Adipose tissue (tissue), 3 donors: ENCODE measurements at regions not wholly inside any gene's neighbourhood (a gene's known extent, or its start where the extent isn't known, plus 50 kb on each side); places are given as distances from the start of the nearest gene placed in this dataset.

Experiments used
- H3K27ac ChIP-seq: one replicate; pipeline ENCODE4 v1.5.1; 2013; ENCODE audit warnings: low read depth, low read length
- WGBS, 3 donors: extraction: QIAGEN DNeasy Blood & Tissue Kit; methylation state at CpG; one replicate each; pipeline ENCODE4 v1.1.7; 2013; 5-methylcytosine and 5-hydroxymethylcytosine counted together
- donor health status: healthy with polysubstance abuse.
- donor health status: Bipolar disorder and iron deficiency.
- donor health status: healthy.

DNA sequence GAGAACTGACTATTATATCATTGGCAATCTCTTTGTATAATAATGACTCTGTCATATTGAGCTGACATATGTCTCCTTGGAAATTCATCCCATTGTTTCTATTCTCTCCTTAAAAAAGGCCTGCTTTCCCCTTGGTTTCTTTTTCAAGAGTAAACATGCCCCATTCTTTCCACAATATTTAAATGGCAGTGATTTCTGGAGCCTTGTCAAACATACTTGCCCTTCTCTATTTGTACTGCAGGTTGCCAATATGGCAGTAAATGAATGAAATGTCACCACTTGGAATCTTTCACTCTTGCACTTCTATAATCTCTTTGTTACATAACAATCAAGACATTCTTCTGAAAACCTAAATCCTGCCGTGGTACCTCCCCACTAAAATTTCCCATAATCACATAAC, 1265.1 kb upstream of the CDH8 start:
- WGBS, 3 donors = 52 to 77% (median 61%) methylated on average over 1 of the region's 1 CpG
- no peak overlapping the region for H3K27ac ChIP-seq

DNA sequence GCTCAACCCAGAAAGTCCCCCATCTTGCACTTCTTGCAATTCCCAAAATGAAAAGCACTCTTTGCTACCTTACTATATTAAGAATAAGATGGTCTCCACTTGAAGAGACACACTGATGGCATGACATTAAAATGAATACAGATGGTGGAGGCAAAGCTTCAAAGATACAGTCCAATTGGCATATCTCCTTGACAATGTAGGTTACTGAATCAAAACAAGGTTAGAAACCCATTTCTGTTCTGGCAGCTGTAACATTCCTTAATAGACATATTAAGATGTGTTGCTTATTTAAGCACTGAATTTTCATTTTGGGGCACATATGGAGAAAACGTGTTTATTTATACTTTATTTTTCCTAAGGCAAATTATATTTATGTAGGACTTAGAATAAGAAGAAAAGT, 1262.8 kb upstream of the CDH8 start:
- H3K27ac ChIP-seq = no peak overlapping the region
- WGBS, 3 donors = 74 to 85% (median 75%) methylated on average over 1 of the region's 1 CpG

DNA sequence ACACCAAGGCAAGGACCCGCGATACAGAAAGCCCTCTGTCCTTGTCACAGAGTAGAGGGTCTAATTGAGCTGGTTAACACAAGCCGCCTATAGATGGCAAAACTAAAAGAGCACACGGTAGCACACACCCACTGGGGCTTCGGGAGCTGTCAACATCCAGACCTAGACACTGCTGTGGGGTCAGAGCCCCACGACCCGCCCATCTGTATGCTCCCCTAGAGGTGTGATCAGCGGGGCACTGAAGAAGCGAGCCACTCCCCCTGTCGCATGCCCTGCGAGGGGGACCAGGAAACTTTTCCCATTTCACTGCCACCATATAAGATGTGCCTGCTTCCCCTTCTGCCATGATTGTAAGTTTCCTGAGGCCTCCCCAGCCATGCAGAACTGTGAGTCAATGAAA, 1255.8 kb upstream of the CDH8 start:
- 89 to 92% (median 90%) methylated on average over 11 of the region's 11 CpGs for WGBS, 3 donors
- H3K27ac ChIP-seq = no peak overlapping the region

DNA sequence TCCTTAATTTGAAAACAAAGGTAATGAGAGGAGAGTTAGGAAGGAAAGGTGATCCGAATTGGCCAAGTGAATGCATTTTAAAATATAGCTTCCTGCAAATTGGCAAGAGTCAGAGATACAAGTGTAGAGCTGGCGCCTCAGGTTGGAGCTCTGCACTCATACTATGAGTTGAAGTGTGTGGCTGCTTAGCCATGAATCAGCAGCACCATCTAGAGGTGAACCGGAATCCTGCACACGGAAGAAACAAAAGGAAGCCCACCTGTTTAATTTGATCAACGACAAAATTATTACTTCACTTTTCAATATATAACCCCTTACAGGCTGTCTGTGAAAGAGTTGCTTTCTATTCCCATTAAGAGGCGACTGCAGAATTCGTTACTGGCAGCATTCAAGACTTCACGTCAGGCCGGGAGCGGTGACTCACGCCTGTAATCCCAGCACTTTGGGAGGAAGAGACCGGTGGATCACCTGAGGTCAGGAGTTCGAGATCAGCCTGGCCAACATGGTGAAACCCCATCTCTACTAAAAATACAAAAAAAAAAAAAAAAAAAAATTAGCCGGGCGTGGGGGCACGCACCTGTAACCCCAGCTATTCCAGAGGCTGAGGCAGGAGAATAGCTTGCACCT, 1253.7 kb upstream of the CDH8 start:
- no peak overlapping the region for H3K27ac ChIP-seq
- 34 to 50% (median 42%) methylated on average over 15 to 16 of the region's 16 CpGs for WGBS, 3 donors

DNA sequence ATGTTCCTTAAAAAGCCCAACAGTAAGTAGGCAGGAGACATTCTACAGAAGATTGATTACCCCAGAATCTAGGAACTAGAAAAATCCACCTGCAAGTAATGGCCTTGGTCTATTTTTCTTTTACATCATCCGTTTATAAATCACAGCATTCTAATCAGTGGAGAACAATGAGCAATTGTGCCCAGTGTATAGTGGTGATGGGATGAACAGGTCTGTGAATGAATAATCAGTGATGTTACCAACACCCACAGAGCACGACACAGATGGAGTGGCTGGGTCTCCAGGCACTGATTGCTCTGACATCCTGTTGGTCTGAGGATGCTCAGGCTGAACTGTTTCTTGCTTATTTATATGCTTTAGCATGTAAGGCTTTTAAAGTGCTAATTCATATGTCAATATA, 1251.2 kb upstream of the CDH8 start:
- H3K27ac ChIP-seq = no peak overlapping the region
- WGBS, 3 donors = 45 to 57% (median 56%) methylated on average over 2 of the region's 2 CpGs

DNA sequence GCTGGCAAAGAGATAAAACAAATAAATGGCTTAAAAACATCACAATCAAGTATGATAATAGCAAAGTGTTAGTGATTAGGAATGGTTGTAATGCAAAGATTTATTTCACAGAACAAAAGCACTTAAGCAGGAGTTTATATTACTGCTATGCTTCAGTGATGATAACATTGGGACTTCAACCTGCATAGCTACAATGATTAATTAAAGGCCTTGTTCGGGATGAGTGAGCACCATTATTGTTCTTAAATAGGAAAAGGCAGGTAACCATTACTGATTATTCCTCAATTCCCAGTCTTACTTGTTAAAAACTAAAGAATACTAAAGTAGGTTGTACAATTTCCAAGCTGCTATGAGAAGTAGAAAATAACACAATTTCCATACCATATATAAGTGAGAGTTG, 1247.5 kb upstream of the CDH8 start:
- WGBS, 3 donors = 51 to 55% (median 53%) methylated on average over 1 of the region's 1 CpG
- no peak overlapping the region for H3K27ac ChIP-seq

DNA sequence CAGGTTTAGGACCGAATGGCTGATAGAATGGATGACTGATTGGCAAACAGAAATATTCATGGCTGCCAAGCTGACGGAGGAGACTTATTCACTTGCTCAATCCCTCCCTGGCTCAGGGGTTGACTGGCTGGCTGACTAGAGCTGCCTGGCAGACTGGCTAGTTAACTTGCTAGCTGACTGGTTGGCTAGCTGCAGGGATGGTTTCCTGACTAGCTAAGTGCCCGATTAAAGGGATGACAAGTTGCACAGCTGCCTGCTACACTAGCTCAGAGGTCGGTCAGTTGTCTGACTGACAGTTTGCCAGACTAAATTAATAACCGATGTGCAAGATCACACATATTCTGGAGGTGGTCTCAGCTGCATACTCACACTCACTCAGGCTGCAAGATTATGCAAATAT, 1208.4 kb upstream of the CDH8 start:
- WGBS, 3 donors = 49 to 77% (median 70%) methylated on average over 5 of the region's 5 CpGs
- no peak overlapping the region for H3K27ac ChIP-seq

DNA sequence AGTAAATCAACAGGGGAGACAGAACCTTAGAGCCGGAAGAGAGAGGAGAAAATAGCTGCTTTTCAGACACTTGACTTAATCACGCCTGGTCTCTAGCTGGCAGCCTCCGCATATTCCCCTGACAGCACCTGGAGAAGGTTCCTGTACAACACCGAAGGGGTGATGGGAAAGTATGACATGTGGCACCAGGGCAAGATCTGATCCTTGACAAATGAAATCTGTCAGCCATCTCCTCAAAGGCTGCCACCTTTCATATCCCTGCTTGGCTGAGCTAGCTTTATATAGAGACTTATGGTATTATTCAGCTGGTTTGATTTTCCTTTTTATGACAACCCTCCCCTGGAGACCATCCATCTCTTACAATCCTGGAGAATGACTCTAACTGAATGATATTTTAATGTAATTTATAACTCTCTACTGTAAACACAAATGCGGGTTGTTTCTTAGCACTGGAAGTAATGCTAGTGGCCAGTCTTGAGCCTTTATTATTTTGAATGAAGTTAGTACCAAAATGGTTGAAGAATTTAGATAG, 1205.3 kb upstream of the CDH8 start:
- 70 to 71% (median 70%) methylated on average over 5 of the region's 5 CpGs for WGBS, 3 donors
- H3K27ac ChIP-seq = no peak overlapping the region

DNA sequence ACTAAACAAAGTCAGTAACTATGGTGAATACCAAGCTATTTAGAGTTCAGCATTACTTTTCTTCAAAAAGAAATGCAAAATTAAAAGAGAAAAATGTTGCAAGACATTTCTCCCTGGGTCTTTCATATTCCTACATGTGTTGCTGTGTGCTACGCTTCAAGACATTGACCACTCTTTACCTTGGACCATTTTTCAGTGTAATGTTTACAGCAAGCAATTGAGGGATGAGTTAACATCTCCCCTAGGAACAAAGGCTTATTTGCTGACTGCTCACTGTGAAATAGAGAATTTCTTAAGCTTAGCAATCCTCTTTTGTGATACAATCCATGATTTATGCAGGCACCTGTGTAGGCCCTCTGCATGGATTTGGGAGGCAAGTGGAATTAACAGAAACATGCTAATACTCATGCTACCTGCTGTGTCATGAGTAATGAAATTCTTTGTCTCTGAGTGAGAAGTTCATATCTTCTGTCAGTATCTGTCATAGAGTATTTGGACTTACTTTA, 1202.9 kb upstream of the CDH8 start:
- H3K27ac ChIP-seq = no peak overlapping the region
- WGBS, 3 donors = 79 to 97% (median 85%) methylated on average over 1 of the region's 1 CpG

DNA sequence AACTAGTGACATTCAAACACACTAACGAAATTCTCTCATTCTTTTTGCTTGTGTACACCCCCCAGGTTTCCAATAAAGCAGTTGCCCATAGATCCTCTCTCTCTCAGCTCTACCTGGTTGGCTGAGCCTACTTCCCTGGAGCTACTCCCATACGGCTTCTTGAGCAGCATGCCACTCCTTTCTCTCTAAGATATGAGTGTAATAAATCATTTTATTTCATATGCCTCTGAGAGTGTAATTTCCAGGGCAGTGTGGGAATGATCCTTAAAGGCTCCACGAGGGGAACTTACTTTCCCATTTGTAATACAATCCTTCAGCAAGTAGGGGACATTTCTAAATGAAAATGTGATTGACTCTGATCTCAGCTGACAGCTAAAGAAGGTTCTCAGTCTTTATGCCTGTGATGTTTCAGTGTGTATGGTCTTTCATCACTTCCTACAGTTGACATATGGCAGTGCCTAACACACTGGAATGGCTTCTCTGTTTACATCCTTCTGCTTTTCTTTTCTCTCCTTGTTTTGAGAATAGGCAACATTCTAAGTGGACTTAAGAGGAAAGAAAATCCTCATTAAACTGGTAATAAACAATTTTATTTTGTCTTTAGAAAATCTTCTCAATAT, 1194.3 kb upstream of the CDH8 start:
- 34 to 42% (median 41%) methylated on average over 3 of the region's 3 CpGs for WGBS, 3 donors

DNA sequence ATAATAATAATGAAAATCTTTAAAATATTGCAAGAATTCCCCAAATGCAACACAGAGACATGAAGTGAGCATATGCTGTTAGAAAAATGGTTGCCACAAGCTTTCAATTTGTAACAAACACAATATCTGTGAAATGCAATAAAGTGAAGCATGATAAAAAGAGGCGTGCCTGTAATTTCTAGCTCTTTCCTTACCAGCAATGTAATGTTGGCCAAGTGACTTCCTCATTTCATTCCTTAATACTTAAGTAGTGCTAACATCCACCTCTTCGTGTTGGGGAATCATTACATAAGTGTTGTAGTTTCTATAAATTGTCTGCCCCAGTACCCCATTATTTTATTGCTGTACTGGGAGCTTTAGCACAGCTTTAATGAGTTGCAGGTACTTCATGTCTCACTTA, 1192.0 kb upstream of the CDH8 start:
- H3K27ac ChIP-seq = no peak overlapping the region
- 61 to 84% (median 67%) methylated on average over 2 of the region's 2 CpGs for WGBS, 3 donors

More for the DNA sequence above, 1194.3 kb upstream of the CDH8 start:
- H3K27ac ChIP-seq = no peak overlapping the region

DNA sequence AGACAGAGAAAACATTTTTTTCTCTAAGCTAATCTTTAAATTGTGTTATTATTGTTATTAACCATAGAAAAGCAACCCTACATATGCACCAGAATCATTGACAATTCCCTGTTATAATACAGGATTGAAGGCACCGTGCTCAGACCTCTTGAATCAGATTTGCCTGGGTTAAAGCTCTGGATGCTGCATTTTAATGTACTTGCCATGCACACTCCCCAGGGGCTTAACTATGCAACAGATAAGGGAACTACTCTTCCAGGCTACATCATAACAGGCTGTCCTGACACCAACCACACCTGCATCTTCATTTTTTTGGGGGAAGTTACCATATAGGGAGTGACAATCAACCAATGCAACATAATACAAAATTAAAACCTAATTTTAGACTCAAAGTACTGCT, 1187.6 kb upstream of the CDH8 start:
- H3K27ac ChIP-seq = no peak overlapping the region
- 74 to 78% (median 76%) methylated on average over 1 of the region's 1 CpG for WGBS, 3 donors

DNA sequence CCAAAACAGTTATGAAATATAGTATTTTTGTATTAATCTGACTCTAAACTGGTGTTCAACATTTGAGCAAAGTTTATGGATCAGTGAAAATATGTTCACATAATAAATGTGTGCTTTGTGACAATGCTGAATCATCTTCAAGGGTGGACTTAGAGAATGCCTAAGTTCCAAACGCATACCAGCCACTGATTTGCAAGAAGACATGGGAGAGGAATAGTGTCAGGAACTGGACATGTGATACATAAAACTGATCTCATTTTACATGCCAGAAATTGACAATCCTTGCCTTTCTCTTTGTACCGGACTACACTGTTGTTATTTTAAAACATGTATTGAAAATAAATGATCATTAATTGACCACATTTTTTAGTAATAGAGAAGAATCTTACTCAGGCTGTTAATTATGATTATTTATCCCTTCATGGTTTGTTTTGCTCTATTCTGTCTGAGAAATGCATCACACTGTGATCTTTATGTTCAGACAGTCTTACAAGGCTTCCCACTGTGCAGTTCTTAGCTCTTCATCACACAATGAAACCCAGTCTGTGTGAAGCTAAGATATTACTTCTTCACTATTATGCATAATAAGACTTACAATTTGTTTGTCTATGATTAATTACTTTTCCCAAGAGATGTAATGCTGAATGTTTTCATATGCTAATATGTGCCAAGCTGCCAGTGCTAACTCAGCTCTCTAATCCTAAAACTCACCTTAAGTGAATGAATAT, 1180.6 kb upstream of the CDH8 start:
- 65 to 73% (median 71%) methylated on average over 2 of the region's 2 CpGs for WGBS, 3 donors
- H3K27ac ChIP-seq = no peak overlapping the region

DNA sequence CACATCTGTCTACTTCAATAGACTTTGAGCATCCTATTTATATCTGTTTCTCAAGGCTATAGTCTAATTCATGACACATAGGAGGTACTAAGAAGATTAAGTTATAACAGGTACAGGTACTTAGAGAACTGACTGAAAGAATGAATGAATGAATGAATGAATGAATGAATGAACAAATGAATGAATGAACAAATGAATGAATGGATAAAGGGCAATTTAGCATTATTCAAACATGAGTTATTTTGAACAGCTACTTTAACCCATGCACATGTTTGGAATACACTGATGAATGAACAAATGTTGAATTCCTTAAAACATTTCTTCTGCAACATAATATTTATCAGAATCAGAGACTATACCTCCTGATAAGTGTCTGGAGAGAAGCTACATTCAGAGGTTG, 1165.6 kb upstream of the CDH8 start:
- no peak overlapping the region for H3K27ac ChIP-seq

DNA sequence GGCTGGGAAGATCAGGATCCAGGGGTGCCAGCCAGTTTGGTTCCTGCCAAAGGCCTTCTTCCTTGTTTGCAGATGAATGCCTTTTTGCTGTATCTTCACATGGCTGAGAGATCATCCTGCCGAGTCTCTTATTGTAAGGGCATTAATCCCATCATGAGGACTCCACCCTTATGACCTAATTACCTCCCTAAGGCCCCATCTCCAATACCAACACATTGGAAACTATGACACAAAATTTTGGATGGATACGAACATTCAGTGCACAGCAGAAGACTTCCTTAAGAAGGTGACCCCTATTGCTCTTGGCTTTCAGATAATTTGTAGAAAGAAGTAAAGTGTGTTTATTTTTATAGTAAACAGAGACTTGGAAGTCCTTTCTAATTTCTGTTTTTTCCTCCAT, 1164.7 kb upstream of the CDH8 start:
- WGBS, 3 donors = 60 to 79% (median 77%) methylated on average over 2 of the region's 2 CpGs
- H3K27ac ChIP-seq = no peak overlapping the region

DNA sequence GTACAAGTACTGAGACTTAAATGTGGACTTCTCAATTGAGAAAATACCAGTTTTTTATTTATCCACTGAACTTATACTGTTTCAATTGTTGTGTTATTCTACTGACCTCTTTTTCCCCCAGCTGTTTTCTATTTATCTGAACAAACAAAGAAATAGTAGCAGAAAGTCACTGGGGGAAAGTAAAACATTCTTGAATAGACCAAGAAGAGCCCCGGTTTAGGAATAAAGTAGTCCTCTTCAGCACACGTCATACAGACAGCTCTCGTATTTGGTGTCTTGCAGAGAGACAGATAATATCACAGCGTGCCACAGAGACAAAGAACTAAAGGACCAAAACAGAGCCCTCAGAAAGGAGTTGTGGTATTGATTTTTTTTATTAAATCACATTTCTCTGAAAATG, 1159.1 kb upstream of the CDH8 start:
- 71 to 80% (median 79%) methylated on average over 4 of the region's 4 CpGs for WGBS, 3 donors

DNA sequence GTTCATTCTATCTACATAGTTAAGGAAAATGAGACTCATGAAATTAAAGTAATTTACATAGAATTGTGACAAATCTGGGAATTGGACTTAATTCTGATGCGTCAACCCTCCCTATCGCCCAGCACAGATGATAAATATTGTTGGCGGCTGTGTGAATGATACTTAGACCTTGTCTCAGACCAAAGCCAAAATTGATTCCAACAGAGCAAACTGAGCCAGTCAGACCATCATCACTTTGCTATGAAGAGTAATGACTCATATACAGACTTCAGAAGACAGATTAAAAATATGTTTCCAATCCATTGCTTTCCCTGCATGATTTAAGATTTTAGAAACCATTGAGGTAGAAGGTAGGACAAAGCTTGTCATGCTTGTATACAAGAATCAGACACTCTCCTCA, 1156.7 kb upstream of the CDH8 start:
- 76 to 93% (median 83%) methylated on average over 3 of the region's 3 CpGs for WGBS, 3 donors
- no peak overlapping the region for H3K27ac ChIP-seq

More for the DNA sequence above, 1159.1 kb upstream of the CDH8 start:
- H3K27ac ChIP-seq = no peak overlapping the region

DNA sequence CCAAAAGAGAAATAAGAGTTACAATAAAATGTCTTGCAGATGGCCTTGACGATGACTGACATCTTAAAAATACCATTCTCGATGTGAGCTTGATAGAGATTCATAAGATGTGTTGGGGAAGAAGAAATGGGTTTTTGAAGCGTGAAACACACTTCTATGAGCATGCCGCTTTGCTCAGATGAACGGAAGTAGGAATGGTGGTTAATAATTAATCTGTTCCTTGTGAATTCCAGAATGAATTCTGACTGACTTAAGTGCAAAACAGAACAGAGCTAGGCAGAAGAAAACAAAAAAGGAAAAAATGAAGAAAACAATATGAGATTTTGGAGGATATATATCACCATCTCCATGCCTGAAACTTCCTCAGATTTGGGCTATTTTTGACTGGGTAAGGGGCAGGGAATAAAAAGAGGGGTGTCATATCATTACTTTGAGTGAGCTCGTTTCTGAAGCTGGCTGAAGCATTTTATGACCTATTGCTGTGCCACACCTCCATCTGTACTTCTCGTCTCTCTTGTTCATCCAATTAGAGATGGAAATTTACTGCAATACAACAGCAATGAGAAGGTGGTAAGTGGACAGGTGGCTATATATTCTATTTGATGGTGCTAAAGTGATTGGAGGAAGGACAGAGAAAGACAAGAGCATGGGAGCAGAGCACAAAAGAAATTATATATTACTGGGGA, 1152.0 kb upstream of the CDH8 start:
- H3K27ac ChIP-seq = no peak overlapping the region

DNA sequence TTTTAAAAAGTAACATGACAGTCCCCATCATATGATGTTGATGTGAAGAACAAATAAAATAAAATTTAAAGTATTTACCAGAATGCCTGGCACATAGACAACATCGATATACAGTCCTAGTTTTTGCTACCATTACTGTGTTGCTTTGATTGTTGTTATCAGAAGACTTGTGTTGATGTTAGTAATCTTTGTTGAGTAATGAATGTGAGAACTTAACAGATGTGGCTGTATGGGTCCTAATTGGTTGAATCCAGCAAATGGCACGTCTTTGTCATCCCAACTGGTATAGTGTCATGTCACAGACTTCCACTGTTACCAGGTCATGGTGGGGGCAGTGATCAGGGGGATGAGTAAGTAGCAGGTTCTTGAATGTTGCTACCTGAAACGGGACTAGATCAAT, 1151.4 kb upstream of the CDH8 start:
- H3K27ac ChIP-seq = no peak overlapping the region
- WGBS, 3 donors = 25 to 57% (median 56%) methylated on average over 3 of the region's 3 CpGs

More for the DNA sequence above, 1152.0 kb upstream of the CDH8 start:
- WGBS, 3 donors = 35 to 79% (median 74%) methylated on average over 7 of the region's 7 CpGs
